HUES48 (cell line): ENCODE measurements at regions not wholly inside any gene's neighbourhood (a gene's known extent, or its start where the extent isn't known, plus 50 kb on each side); places are given as distances from the start of the nearest gene placed in this dataset.

ENCODE experiments used
- H3K27ac ChIP-seq: one replicate; pipeline ENCODE4 v1.7.0; 2013; ENCODE audit warnings: low read depth, low read length, inconsistent platforms
- H3K27me3 ChIP-seq: 2 replicates; pipeline ENCODE4 v1.6.1; 2013; ENCODE audit warnings: mild to moderate bottlenecking, low read length; ENCODE audit not compliant: control insufficient read depth, insufficient read depth
- H3K36me3 ChIP-seq: 2 replicates; pipeline ENCODE4 v1.6.1; 2013; ENCODE audit warnings: low read length; ENCODE audit not compliant: control insufficient read depth, insufficient read depth
- H3K4me1 ChIP-seq: 2 replicates; pipeline ENCODE4 v1.6.1; 2013; ENCODE audit warnings: mild to moderate bottlenecking, low read length; ENCODE audit not compliant: control insufficient read depth, insufficient read depth
- H3K4me3 ChIP-seq: 2 replicates; pipeline ENCODE4 v1.5.1; 2013; ENCODE audit warnings: mild to moderate bottlenecking, low read depth, low read length
- H3K9ac ChIP-seq: 2 replicates; pipeline ENCODE4 v1.6.1; 2013; ENCODE audit warnings: mild to moderate bottlenecking, low read depth, low read length, moderate library complexity
- H3K9me3 ChIP-seq: 2 replicates; pipeline ENCODE4 v1.6.1; 2013; ENCODE audit warnings: low read length; ENCODE audit not compliant: control insufficient read depth, insufficient read depth

- Histone ChIP-seq H3K9me3 (no peaks in the 10 kb centered on the region), H3K27ac (no peak overlapping the region), H3K4me1 (no peaks in the 10 kb centered on the region), H3K4me3 (no peak overlapping the region), H3K36me3 (no peaks in the 10 kb centered on the region), H3K9ac (no peak overlapping the region), H3K27me3 (no peaks in the 10 kb centered on the region)
These were observed 161.5 kb downstream of the ARRDC4 start for GRCh38 chr15:98121957-98122356.

DNA sequence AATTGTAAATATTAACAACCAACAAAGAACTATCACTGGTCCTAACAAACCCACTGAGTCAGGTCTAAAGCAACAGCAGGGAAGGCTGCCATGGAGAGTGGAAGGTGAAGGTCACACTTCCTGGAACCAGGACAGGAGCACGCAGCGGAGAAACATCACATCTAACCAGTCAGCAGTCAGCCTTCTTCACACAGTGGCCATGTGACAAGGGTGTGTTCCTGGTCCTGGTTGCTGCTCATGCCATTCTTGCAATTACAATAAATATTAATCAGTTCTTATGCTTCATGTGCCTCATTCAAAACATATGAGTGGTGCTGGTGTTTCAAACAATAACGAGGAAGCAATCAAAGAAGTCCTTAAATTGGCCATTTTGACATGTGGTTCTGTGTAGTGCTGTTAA, 162.8 kb downstream of the ARRDC4 start:
- Histone ChIP-seq H3K4me1 (no peaks in the 10 kb centered on the region), H3K27ac (no peak overlapping the region), H3K27me3 (no peaks in the 10 kb centered on the region), H3K9ac (no peak overlapping the region), H3K9me3 (no peaks in the 10 kb centered on the region), H3K4me3 (no peak overlapping the region), H3K36me3 (no peaks in the 10 kb centered on the region)

DNA sequence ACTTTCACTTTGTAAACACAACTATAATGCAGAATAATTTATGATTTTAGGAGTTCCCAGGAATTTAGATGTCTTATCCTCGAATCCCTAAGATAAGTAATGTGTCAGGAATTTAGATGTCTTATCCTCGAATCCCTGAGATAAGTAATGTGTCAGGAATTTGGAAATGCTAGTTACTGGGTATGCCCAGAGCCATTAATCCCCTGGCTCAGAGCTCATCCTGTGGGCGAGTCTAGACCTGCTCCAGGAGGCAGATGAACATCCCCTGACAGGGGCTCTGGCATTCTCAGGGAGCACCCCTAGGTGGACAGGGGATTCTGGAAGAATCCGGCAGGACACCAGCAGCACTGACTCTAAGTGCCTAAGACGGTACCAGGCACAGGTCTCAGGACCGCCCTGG, 163.3 kb downstream of the ARRDC4 start:
- Histone ChIP-seq H3K9ac (no peak overlapping the region), H3K4me1 (no peaks in the 10 kb centered on the region), H3K9me3 (no peaks in the 10 kb centered on the region), H3K4me3 (no peak overlapping the region), H3K36me3 (no peaks in the 10 kb centered on the region), H3K27me3 (no peaks in the 10 kb centered on the region), H3K27ac (no peak overlapping the region)

DNA sequence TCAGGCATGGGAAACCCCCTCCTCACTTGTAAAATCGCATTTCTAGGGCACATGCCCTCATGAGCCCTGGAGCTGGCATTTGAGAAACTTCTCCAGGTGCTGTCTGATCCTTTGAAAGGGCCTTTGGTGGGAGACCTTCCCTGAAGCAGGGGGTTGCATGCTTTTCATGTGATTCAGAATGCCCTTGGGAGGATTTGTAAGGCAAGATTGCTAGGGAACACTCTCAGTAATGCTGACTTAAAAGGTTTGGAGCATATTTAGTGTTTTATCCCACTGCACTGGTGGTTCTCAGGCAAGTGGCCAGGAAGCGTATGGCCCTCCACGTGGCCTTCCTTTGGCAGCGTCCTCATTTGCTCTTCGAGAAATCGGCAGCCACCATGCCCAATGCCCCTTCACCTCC, 164.1 kb downstream of the ARRDC4 start:
- Histone ChIP-seq H3K36me3 (no peaks in the 10 kb centered on the region), H3K9me3 (no peaks in the 10 kb centered on the region), H3K9ac (no peak overlapping the region), H3K4me1 (no peaks in the 10 kb centered on the region), H3K27ac (no peak overlapping the region), H3K4me3 (no peak overlapping the region), H3K27me3 (no peaks in the 10 kb centered on the region)

- H3K9me3 ChIP-seq: no peaks in the 10 kb centered on the region
These were observed 166.0 kb downstream of the ARRDC4 start for GRCh38 chr15:98126326-98127085.

DNA sequence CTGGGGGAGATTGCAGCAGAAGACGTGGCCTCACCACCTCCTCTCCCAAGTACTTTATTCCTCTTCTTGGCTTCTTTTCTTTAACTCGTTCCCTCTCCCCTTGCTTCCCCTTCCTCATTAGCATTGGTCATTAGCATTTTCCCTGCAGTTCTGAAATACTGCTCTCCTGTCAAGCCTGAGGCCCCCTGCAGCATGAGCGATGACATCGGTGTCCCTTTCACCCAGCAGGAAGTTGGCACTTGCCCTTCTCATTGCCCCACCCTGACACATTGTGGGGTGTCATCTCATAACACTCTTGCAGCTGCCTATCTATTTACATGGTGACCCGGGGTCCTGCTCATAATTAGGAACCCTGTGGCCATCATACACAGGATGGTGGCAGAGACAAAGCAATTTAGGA, 167.1 kb downstream of the ARRDC4 start:
- Histone ChIP-seq H3K36me3 (no peaks in the 10 kb centered on the region), H3K4me1 (no peaks in the 10 kb centered on the region), H3K27me3 (no peaks in the 10 kb centered on the region), H3K4me3 (no peak overlapping the region), H3K9me3 (no peaks in the 10 kb centered on the region), H3K9ac (no peak overlapping the region), H3K27ac (no peak overlapping the region)

More at GRCh38 chr15:98126326-98127085, 166.0 kb downstream of the ARRDC4 start:
- H3K4me1 ChIP-seq: no peaks in the 10 kb centered on the region
- no peak overlapping the region for H3K9ac ChIP-seq
- no peaks in the 10 kb centered on the region for H3K36me3 ChIP-seq
- no peak overlapping the region for H3K4me3 ChIP-seq
- H3K27ac ChIP-seq: no peak overlapping the region
- no peaks in the 10 kb centered on the region for H3K27me3 ChIP-seq

DNA sequence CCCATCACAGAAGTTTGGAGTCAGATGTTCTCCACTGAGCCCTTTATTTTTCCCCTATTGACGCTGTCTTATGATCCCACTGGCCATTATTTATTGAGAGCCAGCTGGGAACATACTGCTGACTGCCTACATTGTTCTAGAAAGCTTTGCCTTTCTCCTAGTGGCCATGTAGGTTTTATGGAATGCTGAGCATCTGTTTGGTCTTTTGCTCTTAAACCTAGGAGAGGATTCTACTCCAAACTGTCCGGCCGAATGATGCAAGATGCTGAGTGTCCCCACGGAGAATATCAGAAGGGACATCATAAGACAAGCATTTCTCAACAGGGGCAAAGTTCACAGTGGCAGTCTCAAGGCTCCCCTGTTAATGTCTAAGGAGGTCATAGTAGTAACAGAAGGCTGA, 171.4 kb downstream of the ARRDC4 start:
- Histone ChIP-seq H3K4me3 (no peak overlapping the region), H3K36me3 (no peaks in the 10 kb centered on the region), H3K9me3 (no peaks in the 10 kb centered on the region), H3K27me3 (no peaks in the 10 kb centered on the region), H3K27ac (no peak overlapping the region), H3K4me1 (no peaks in the 10 kb centered on the region), H3K9ac (no peak overlapping the region)

GRCh38 chr15:98134905-98135304, 174.4 kb downstream of the ARRDC4 start:
- no peaks in the 10 kb centered on the region for H3K36me3 ChIP-seq
- H3K9ac ChIP-seq: no peak overlapping the region
- no peak overlapping the region for H3K4me3 ChIP-seq
- H3K4me1 ChIP-seq: no peaks in the 10 kb centered on the region
- no peaks in the 10 kb centered on the region for H3K9me3 ChIP-seq
- no peaks in the 10 kb centered on the region for H3K27me3 ChIP-seq
- no peak overlapping the region for H3K27ac ChIP-seq

DNA sequence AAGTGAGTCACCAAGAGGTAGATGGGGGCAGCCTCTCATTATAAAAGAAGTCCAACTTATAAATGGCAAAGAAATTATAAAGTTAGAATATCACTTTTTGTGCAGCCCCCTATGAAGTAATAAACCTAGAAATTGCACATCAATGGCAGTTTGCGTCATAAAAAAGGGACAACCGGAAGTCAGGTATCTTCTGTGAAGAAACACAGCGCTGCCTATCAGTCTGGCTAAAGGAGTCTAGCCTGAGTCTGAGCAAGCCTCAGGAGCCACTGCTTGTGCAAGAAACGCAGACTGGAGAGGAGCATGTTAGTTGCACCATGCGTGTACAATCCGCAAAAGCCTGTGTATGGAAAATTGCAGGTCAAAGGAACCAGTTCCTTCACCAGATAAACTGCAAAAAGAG, 178.4 kb downstream of the ARRDC4 start:
- Histone ChIP-seq H3K9ac (no peak overlapping the region), H3K27ac (no peak overlapping the region), H3K4me1 (peaks cover 8% of the 10 kb centered on the region), H3K9me3 (no peaks in the 10 kb centered on the region), H3K4me3 (no peak overlapping the region), H3K36me3 (no peaks in the 10 kb centered on the region), H3K27me3 (no peaks in the 10 kb centered on the region)

DNA sequence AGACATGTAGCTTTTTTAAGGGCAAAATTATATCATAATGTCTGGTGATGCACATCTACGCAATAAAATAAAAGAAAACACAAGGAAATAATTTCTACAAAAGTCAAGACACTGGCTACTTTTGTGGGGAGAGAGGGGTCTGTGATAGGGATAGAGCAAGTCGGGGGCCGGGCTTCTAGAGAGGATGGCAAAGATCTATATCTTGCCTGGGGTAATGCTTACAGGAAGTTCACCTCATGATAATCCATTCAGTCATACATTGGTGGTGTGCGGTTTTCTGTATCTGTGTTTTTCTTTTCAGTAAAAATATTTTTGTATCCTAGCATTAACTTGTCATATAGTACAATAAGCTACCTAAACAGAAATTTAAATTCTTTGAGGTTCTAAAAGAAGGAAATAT, 178.8 kb downstream of the ARRDC4 start:
- no peaks in the 10 kb centered on the region for H3K36me3 ChIP-seq
- H3K9ac ChIP-seq: no peak overlapping the region
- peaks cover 8% of the 10 kb centered on the region for H3K4me1 ChIP-seq
- H3K4me3 ChIP-seq: no peak overlapping the region
- H3K9me3 ChIP-seq: no peaks in the 10 kb centered on the region
- H3K27me3 ChIP-seq: no peaks in the 10 kb centered on the region
- no peak overlapping the region for H3K27ac ChIP-seq

- Histone ChIP-seq H3K27me3 (no peaks in the 10 kb centered on the region), H3K36me3 (no peaks in the 10 kb centered on the region), H3K4me1 (peaks cover 11% of the 10 kb centered on the region), H3K9ac (no peak overlapping the region), H3K4me3 (no peak overlapping the region), H3K9me3 (no peaks in the 10 kb centered on the region), H3K27ac (no peak overlapping the region)
These were observed 182.1 kb downstream of the ARRDC4 start for GRCh38 chr15:98142572-98142971.
